ENCODE measurements at regions not wholly inside any gene's neighbourhood (a gene's known extent, or its start where the extent isn't known, plus 50 kb on each side); places are given as distances from the start of the nearest gene placed in this dataset.

DNA sequence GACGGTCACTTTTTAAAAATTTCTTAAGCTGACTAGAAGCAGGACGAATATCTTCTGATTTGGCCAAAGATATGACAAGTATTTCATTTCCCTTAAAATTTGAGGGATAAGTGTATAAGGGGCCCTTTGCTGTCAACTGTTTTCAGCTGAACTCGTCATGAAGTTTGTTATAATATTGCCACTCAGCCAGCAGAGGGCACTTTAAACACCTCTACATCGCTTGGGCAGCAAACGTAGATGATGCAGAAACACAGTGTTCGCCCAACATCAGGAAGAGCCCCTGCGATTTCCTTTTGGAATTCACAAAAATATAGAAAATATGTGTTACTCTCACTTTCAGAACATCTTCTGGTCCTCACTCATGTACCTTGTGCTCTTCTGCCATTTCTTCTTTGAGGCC, 435.7 kb upstream of the FMR1 start (continued):
- TF ChIP-seq NRF1 (IDR thresholded peaks at IDR 0.05; ENCODE audit: low read depth, low read length), result no peak
- TF ChIP-seq FOXJ3 (CRISPR knock-in tag; IDR thresholded peaks at IDR 0.05), result no peak
- no peak for TF ChIP-seq MXI1 (IDR thresholded peaks at IDR 0.05; ENCODE audit: low read depth, low read length)
- no peak for TF ChIP-seq EP300 (IDR thresholded peaks at IDR 0.05; ENCODE audit: borderline replicate concordance in 1 of 2, low read depth in 1 of 2, low read length in 1 of 2)
- TF ChIP-seq TAF1 (IDR thresholded peaks at IDR 0.05; ENCODE audit: borderline replicate concordance, low read depth, low read length), result no peak
- TF ChIP-seq, protein P1, sequence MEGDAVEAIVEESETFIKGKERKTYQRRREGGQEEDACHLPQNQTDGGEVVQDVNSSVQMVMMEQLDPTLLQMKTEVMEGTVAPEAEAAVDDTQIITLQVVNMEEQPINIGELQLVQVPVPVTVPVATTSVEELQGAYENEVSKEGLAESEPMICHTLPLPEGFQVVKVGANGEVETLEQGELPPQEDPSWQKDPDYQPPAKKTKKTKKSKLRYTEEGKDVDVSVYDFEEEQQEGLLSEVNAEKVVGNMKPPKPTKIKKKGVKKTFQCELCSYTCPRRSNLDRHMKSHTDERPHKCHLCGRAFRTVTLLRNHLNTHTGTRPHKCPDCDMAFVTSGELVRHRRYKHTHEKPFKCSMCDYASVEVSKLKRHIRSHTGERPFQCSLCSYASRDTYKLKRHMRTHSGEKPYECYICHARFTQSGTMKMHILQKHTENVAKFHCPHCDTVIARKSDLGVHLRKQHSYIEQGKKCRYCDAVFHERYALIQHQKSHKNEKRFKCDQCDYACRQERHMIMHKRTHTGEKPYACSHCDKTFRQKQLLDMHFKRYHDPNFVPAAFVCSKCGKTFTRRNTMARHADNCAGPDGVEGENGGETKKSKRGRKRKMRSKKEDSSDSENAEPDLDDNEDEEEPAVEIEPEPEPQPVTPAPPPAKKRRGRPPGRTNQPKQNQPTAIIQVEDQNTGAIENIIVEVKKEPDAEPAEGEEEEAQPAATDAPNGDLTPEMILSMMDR (IDR thresholded peaks at IDR 0.05), result peak; percentile 39
- TF ChIP-seq MEF2A (IDR thresholded peaks at IDR 0.05; ENCODE audit: borderline replicate concordance, low read depth), result no peak
- no peak for TF ChIP-seq SIN3A (IDR thresholded peaks at IDR 0.05; ENCODE audit: borderline replicate concordance, low read depth, low read length)

DNA sequence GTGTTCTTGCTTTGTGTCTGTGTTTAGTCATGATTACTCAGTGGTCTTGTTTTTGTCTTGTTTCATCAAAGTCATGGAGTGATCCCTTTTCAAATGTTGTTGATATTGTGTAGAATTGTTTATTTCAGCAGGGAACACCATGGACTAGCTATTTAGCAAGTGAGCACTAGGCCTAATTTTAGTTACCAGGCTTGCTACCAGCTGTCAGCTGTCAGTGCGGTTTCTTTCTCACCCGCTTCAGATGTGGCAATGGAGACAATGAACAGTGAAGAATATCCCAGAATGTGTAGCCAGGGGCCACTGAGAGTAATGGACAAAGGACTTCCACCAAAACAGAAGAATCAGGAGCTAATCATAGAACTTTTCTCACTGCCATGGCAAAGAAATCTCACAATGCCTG, 432.8 kb upstream of the FMR1 start:
- TF ChIP-seq RCOR1 (IDR thresholded peaks at IDR 0.05; ENCODE audit: low read length) (no peak), JUND (IDR thresholded peaks at IDR 0.05) (no peak), GABPA (IDR thresholded peaks at IDR 0.05; ENCODE audit: low read depth) (no peak), RAD21 (IDR thresholded peaks at IDR 0.05; ENCODE audit: low read length) (no peak), EP300 (IDR thresholded peaks at IDR 0.05; ENCODE audit: borderline replicate concordance in 1 of 2, low read depth in 1 of 2, low read length in 1 of 2) (no peak), TCF12 (IDR thresholded peaks at IDR 0.05) (no peak), CHD2 (IDR thresholded peaks at IDR 0.05; ENCODE audit: low read length, partially characterized antibody) (no peak), MXI1 (IDR thresholded peaks at IDR 0.05; ENCODE audit: low read depth, low read length) (no peak), RFX5 (IDR thresholded peaks at IDR 0.05; ENCODE audit: low read length) (no peak), NFIC (IDR thresholded peaks at IDR 0.05; ENCODE audit: borderline replicate concordance) (no peak), TAF1 (IDR thresholded peaks at IDR 0.05; ENCODE audit: borderline replicate concordance, low read depth, low read length) (no peak), TEAD4 (IDR thresholded peaks at IDR 0.05; ENCODE audit: borderline replicate concordance, insufficient read depth) (no peak), POLR2AphosphoS5 (IDR thresholded peaks at IDR 0.05; ENCODE audit: low read depth, low read length) (no peak)
- TF ChIP-seq, protein P2, sequence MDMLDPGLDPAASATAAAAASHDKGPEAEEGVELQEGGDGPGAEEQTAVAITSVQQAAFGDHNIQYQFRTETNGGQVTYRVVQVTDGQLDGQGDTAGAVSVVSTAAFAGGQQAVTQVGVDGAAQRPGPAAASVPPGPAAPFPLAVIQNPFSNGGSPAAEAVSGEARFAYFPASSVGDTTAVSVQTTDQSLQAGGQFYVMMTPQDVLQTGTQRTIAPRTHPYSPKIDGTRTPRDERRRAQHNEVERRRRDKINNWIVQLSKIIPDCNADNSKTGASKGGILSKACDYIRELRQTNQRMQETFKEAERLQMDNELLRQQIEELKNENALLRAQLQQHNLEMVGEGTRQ (IDR thresholded peaks at IDR 0.05; ENCODE audit: borderline replicate concordance, low read depth, low read length), result no peak
- TF ChIP-seq, protein P3, sequence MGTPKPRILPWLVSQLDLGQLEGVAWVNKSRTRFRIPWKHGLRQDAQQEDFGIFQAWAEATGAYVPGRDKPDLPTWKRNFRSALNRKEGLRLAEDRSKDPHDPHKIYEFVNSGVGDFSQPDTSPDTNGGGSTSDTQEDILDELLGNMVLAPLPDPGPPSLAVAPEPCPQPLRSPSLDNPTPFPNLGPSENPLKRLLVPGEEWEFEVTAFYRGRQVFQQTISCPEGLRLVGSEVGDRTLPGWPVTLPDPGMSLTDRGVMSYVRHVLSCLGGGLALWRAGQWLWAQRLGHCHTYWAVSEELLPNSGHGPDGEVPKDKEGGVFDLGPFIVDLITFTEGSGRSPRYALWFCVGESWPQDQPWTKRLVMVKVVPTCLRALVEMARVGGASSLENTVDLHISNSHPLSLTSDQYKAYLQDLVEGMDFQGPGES (IDR thresholded peaks at IDR 0.05; ENCODE audit: low read depth, low read length), result no peak
- TF ChIP-seq, protein P4, sequence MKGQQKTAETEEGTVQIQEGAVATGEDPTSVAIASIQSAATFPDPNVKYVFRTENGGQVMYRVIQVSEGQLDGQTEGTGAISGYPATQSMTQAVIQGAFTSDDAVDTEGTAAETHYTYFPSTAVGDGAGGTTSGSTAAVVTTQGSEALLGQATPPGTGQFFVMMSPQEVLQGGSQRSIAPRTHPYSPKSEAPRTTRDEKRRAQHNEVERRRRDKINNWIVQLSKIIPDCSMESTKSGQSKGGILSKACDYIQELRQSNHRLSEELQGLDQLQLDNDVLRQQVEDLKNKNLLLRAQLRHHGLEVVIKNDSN (IDR thresholded peaks at IDR 0.05; ENCODE audit: borderline replicate concordance, low read depth), result no peak
- TF ChIP-seq, protein P1 (IDR thresholded peaks at IDR 0.05), result no peak
- TF ChIP-seq, protein P5, sequence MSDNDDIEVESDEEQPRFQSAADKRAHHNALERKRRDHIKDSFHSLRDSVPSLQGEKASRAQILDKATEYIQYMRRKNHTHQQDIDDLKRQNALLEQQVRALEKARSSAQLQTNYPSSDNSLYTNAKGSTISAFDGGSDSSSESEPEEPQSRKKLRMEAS (IDR thresholded peaks at IDR 0.05; ENCODE audit: low read depth), result no peak
- TF ChIP-seq, protein P6, sequence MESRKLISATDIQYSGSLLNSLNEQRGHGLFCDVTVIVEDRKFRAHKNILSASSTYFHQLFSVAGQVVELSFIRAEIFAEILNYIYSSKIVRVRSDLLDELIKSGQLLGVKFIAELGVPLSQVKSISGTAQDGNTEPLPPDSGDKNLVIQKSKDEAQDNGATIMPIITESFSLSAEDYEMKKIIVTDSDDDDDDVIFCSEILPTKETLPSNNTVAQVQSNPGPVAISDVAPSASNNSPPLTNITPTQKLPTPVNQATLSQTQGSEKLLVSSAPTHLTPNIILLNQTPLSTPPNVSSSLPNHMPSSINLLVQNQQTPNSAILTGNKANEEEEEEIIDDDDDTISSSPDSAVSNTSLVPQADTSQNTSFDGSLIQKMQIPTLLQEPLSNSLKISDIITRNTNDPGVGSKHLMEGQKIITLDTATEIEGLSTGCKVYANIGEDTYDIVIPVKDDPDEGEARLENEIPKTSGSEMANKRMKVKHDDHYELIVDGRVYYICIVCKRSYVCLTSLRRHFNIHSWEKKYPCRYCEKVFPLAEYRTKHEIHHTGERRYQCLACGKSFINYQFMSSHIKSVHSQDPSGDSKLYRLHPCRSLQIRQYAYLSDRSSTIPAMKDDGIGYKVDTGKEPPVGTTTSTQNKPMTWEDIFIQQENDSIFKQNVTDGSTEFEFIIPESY (IDR thresholded peaks at IDR 0.05; ENCODE audit: borderline replicate concordance, low read depth), result no peak
- no peaks in the 10 kb centered on the region for H3K36me3 ChIP-seq (replicated peaks in 1 of 2; ENCODE audit: control insufficient read depth in 1 of 2, insufficient read depth in 2 of 2, low read length in 1 of 2)
- H3K27ac ChIP-seq (ENCODE audit: low read depth in 2 of 2, low read length in 1 of 2), result no peak overlapping the region
- CTCF ChIA-PET, result no interaction called here
- no peak overlapping the region for H3K4me2 ChIP-seq
- no peak overlapping the region for H2AFZ ChIP-seq (ENCODE audit: low read depth)
- no peaks in the 10 kb centered on the region for H3K27me3 ChIP-seq (ENCODE audit: insufficient read depth)
- WGBS (ENCODE audit: low lambda C conversion rate), result 11% methylated on average over 2 of the region's 2 CpGs
- no peaks in the 10 kb centered on the region for H3K79me2 ChIP-seq (ENCODE audit: insufficient read depth)
- no peaks in the 10 kb centered on the region for H3F3A ChIP-seq (replicated peaks; ENCODE audit: insufficient read depth)
- H4K20me1 ChIP-seq (ENCODE audit: insufficient read depth), result no peaks in the 10 kb centered on the region
- POLR2A ChIA-PET, result no interaction called here
- DNase-seq, result no peak
- H3K9ac ChIP-seq, result no peak overlapping the region
- H3K4me3 ChIP-seq (ENCODE audit: low read depth in 2 of 2, low read length in 1 of 2), result no peak overlapping the region
- no peaks in the 10 kb centered on the region for H3K9me3 ChIP-seq
- no peaks in the 10 kb centered on the region for H3K9me2 ChIP-seq
- no peaks in the 10 kb centered on the region for H3K4me1 ChIP-seq (ENCODE audit: control insufficient read depth in 1 of 2, insufficient read depth in 2 of 2, low read depth in 1 of 2, low read length in 1 of 2)

Measured in SK-N-SH (cell line).